ENCODE measurements at regions not wholly inside any gene's neighbourhood (a gene's known extent, or its start where the extent isn't known, plus 50 kb on each side); places are given as distances from the start of the nearest gene placed in this dataset.
"Not testable (repeated sequence)": the region's sequence is repeated elsewhere in the genome, so short reads cannot be mapped to it uniquely, and the experiment has no call there.

GRCh38 chr7:149930374-149931068 lies 56.8 kb downstream of the ATP6V0E2 start:
- DNase-seq, result not testable (repeated sequence)

GRCh38 chr7:149933776-149934175 lies 60.0 kb downstream of the ATP6V0E2 start:
- not testable (repeated sequence) for DNase-seq

GRCh38 chr7:149947346-149947745 lies 73.6 kb downstream of the ATP6V0E2 start:
- DNase-seq, result not testable (repeated sequence)

- DNase-seq, result not testable (repeated sequence)
Observed at GRCh38 chr7:149948444-149948843, 74.7 kb downstream of the ATP6V0E2 start.

- not testable (repeated sequence) for DNase-seq
Observed at GRCh38 chr7:149949863-149950577, 76.3 kb downstream of the ATP6V0E2 start.

GRCh38 chr7:149950578-149950924 lies 76.8 kb downstream of the ATP6V0E2 start:
- DNase-seq, result not testable (repeated sequence)

- not testable (repeated sequence) for DNase-seq
Observed at GRCh38 chr7:149951579-149951978, 77.8 kb downstream of the ATP6V0E2 start.

GRCh38 chr7:149958880-149959279 lies 85.1 kb downstream of the ATP6V0E2 start:
- not testable (repeated sequence) for DNase-seq

- not testable (repeated sequence) for DNase-seq
Observed at GRCh38 chr7:149960863-149961262, 87.1 kb downstream of the ATP6V0E2 start.

- peak; percentile 7 for DNase-seq
Observed at GRCh38 chr7:149961878-149962277, 88.1 kb downstream of the ATP6V0E2 start.

GRCh38 chr7:149962685-149963319 lies 89.0 kb downstream of the ATP6V0E2 start:
- DNase-seq, result not testable (repeated sequence)

- not testable (repeated sequence) for DNase-seq
Observed at GRCh38 chr7:149963985-149964384, 90.2 kb downstream of the ATP6V0E2 start.

GRCh38 chr7:149966444-149966843 lies 92.7 kb downstream of the ATP6V0E2 start:
- not testable (repeated sequence) for DNase-seq

- DNase-seq, result not testable (repeated sequence)
Observed at GRCh38 chr7:149972977-149973376, 99.2 kb downstream of the ATP6V0E2 start.

- not testable (repeated sequence) for DNase-seq
Observed at GRCh38 chr7:149973681-149974080, 99.9 kb downstream of the ATP6V0E2 start.

GRCh38 chr7:149975608-149976007 lies 101.8 kb downstream of the ATP6V0E2 start:
- not testable (repeated sequence) for DNase-seq

- not testable (repeated sequence) for DNase-seq
Observed at GRCh38 chr7:149978537-149978936, 104.8 kb downstream of the ATP6V0E2 start.

- not testable (repeated sequence) for DNase-seq
Observed at GRCh38 chr7:149978944-149979343, 105.2 kb downstream of the ATP6V0E2 start.

- DNase-seq, result not testable (repeated sequence)
Observed at GRCh38 chr7:149982537-149983112, 108.9 kb downstream of the ATP6V0E2 start.

- not testable (repeated sequence) for DNase-seq
Observed at GRCh38 chr7:149986866-149987265, 113.1 kb downstream of the ATP6V0E2 start.

GRCh38 chr7:149991652-149992302 lies 118.0 kb downstream of the ATP6V0E2 start:
- DNase-seq, result not testable (repeated sequence)

GRCh38 chr7:149992366-149992765 lies 118.6 kb downstream of the ATP6V0E2 start:
- not testable (repeated sequence) for DNase-seq

All from CD4-positive, alpha-beta T cell treated with Interleukin-6 for 4 hours (primary cell).